WERI-Rb-1 (cell line): ENCODE measurements at regions not wholly inside any gene's neighbourhood (a gene's known extent, or its start where the extent isn't known, plus 50 kb on each side); places are given as distances from the start of the nearest gene placed in this dataset.
"Not testable (repeated sequence)": the region's sequence is repeated elsewhere in the genome, so short reads cannot be mapped to it uniquely, and the experiment has no call there.

Source experiments
- DNase-seq: peaks from one replicate; pipeline ENCODE4 v3.0.0-alpha.2; 2020
- H3K27ac ChIP-seq: fragments of 250-450 bp; sonication (Bioruptor Pico); 2 replicates; pipeline ENCODE4 v1.5.1; 2020; ENCODE audit warnings: mild to moderate bottlenecking, moderate library complexity
- H3K27me3 ChIP-seq: fragments of 250-450 bp; sonication (Bioruptor Pico); 2 replicates; pipeline ENCODE4 v1.5.1; 2021; ENCODE audit warnings: mild to moderate bottlenecking, low read depth, moderate library complexity; ENCODE audit not compliant: insufficient read depth, severe bottlenecking
- H3K36me3 ChIP-seq: fragments of 250-450 bp; sonication (Bioruptor Pico); 2 replicates; pipeline ENCODE4 v1.5.1; 2020; ENCODE audit warnings: mild to moderate bottlenecking, moderate library complexity
- H3K4me3 ChIP-seq: 2 replicates; pipeline ENCODE4 v1.5.1; 2011; ENCODE audit warnings: low read depth, mild to moderate bottlenecking, control low read depth, low read length
- H3K9me3 ChIP-seq: fragments of 250-450 bp; sonication (Bioruptor Pico); 2 replicates; pipeline ENCODE4 v1.5.1; 2021; ENCODE audit warnings: mild to moderate bottlenecking, moderate library complexity; ENCODE audit not compliant: severe bottlenecking
- TF ChIP-seq, protein P1 (sequence below): IDR thresholded peaks from 2 replicates; pipeline ENCODE4 v1.5.1; 2011; ENCODE audit warnings: low read depth, mild to moderate bottlenecking, control low read depth, inconsistent platforms, low read length

- H3K9me3 ChIP-seq, result not testable (repeated sequence)
These were observed 88.7 kb downstream of the TBR1 start for GRCh38 chr2:161504628-161505289.

DNA sequence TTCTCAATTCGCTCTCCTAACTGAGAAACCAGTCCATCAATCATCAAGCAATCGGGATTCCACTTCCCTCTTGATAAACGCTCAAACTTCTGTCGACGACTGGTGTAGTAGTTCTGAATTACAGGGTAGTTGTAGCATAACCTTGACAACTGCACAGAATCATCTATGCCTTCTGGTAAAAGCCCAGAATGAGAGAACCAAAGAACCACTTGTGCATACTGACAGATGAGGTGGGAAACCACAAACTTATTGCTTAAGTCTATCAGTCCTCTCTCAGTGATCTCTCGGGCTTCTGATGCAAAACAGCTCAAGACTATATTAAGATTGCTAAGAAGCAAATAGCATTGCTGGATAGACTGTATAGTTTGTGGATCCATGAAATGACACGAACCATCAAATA lies 89.4 kb downstream of the TBR1 start:
- not testable (repeated sequence) for H3K36me3 ChIP-seq, H3K4me3 ChIP-seq, H3K27ac ChIP-seq, DNase-seq, H3K27me3 ChIP-seq, H3K9me3 ChIP-seq

More at GRCh38 chr2:161504628-161505289, 88.7 kb downstream of the TBR1 start:
- H3K36me3 ChIP-seq, H3K27ac ChIP-seq, H3K27me3 ChIP-seq, DNase-seq, H3K4me3 ChIP-seq: not testable (repeated sequence)

DNA sequence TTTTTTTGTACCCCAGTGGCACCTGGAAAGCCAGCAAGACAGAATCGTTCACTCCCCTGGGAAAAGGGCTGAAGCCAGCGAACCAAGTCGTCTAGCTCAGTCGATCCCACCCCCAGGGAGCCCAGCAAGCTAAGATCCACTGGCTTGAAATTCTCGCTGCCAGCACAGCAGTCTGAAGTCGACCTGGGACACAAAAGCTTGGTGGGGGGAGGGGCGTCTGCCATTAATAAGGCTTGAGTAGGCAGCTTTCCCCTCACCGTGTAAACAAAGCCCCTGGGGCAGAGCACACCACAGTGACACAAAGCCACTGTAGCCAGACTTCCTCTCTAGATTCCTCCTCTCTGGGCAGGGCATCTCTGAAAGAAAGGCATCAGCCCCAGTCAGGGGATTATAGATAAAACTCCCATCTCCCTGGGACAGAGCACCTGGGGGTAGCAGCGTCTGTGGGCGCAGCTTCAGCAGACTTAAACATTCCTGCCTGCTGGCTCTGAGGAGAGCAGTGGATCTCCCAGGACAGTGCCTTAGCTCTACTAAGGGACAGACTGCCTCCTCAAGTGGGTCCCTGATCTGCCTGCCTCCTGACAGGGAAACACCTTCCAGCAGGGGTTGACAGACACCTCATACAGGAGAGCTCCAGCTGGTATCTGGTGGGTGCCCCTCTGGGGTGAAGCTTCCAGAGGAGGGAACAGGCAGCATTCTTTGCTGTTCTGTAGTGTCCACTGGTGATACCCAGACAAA lies 97.4 kb downstream of the TBR1 start:
- peak; percentile 16 for DNase-seq

DNA sequence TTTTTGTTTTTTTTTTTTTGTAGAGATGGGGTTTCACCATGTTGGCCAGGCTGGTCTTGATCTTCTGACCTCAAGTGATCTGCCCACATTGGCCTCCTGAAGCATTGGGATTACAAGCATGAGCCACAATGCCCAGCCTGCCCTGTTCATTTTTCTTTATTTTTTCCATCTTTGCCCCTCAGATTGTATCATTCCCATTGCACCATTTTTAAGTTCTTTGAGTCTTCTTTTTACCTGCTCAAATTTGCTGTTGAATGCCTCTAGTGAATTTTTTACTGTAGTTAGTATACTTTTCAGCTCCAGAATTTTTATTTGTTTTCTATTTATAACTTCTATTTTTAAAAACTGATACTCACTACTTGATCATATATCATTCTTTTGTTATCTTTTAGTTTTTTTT lies 101.4 kb upstream of the SLC4A10 start:
- no peaks in the 10 kb centered on the region for H3K36me3 ChIP-seq

More for the DNA sequence above, 97.4 kb downstream of the TBR1 start:
- not testable (repeated sequence) for H3K27ac ChIP-seq, H3K4me3 ChIP-seq, H3K9me3 ChIP-seq, H3K27me3 ChIP-seq, H3K36me3 ChIP-seq

GRCh38 chr2:161533218-161533617 lies 91.0 kb upstream of the SLC4A10 start:
- Histone ChIP-seq H3K4me3 (no peak overlapping the region), H3K27ac (no peak overlapping the region), H3K36me3 (no peaks in the 10 kb centered on the region), H3K27me3 (no peaks in the 10 kb centered on the region), H3K9me3 (no peaks in the 10 kb centered on the region)
- TF ChIP-seq, protein P1, sequence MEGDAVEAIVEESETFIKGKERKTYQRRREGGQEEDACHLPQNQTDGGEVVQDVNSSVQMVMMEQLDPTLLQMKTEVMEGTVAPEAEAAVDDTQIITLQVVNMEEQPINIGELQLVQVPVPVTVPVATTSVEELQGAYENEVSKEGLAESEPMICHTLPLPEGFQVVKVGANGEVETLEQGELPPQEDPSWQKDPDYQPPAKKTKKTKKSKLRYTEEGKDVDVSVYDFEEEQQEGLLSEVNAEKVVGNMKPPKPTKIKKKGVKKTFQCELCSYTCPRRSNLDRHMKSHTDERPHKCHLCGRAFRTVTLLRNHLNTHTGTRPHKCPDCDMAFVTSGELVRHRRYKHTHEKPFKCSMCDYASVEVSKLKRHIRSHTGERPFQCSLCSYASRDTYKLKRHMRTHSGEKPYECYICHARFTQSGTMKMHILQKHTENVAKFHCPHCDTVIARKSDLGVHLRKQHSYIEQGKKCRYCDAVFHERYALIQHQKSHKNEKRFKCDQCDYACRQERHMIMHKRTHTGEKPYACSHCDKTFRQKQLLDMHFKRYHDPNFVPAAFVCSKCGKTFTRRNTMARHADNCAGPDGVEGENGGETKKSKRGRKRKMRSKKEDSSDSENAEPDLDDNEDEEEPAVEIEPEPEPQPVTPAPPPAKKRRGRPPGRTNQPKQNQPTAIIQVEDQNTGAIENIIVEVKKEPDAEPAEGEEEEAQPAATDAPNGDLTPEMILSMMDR, result no peak
- no peak for DNase-seq

More for the DNA sequence above, 101.4 kb upstream of the SLC4A10 start:
- Histone ChIP-seq H3K27me3 (no peaks in the 10 kb centered on the region), H3K4me3 (no peak overlapping the region), H3K9me3 (no peaks in the 10 kb centered on the region), H3K27ac (no peak overlapping the region)
- no peak for DNase-seq
- TF ChIP-seq, protein P1, result no peak

DNA sequence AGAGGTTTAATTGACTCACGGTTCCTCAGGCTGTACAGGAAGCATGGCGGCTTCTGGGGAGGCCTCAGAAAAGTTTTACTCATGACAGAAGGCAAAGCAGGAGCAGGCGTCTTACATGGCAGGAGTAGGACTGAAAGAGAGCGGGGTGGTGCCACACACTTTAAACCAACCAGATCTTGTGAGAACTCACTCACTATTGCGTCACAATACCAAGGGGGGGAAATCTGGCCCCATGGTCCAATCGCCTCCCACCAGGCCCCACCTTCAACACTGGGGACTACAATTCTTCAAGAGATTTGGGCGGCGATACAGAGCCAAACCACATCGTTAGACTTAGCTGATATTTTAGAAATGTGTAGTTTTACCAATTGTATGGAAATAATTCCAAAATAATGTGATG lies 77.6 kb upstream of the SLC4A10 start:
- Histone ChIP-seq H3K9me3 (no peaks in the 10 kb centered on the region), H3K4me3 (no peak overlapping the region), H3K27me3 (no peaks in the 10 kb centered on the region), H3K27ac (no peak overlapping the region), H3K36me3 (no peaks in the 10 kb centered on the region)
- TF ChIP-seq, protein P1, result no peak
- no peak for DNase-seq

DNA sequence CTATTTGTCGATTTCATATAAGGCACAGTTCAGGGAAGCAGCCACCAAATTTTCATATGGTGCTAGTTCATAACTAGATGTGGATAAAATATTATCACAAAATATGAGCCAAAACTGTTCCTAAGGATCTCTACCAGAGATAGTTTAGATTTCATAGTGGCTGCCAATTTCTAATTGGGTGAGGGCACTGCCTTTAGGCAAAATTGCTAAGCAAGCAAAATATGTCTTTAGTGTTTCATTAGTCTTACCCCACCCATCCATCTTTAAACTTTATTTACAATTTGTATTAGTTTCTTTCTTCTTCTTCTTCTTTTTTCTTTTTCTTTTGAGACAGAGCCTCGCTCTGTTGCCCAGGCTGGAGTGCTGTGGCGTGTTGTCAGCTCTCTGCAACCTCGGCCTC lies 77.1 kb upstream of the SLC4A10 start:
- Histone ChIP-seq H3K27ac (no peak overlapping the region), H3K36me3 (no peaks in the 10 kb centered on the region), H3K9me3 (no peaks in the 10 kb centered on the region), H3K27me3 (no peaks in the 10 kb centered on the region), H3K4me3 (no peak overlapping the region)
- no peak for DNase-seq
- TF ChIP-seq, protein P1, result no peak
